ENCODE measurements at regions not wholly inside any gene's neighbourhood (a gene's known extent, or its start where the extent isn't known, plus 50 kb on each side); places are given as distances from the start of the nearest gene placed in this dataset.

GRCh38 chr13:107413005-107413404 lies 802.3 kb downstream of the LIG4 start:
- DNase-seq (ENCODE audit: low read depth in 3 of 3) = no peak

- DNase-seq (ENCODE audit: low read depth in 3 of 3) = no peak
Measured at GRCh38 chr13:107407074-107407473, 808.3 kb downstream of the LIG4 start.

GRCh38 chr13:107395927-107396662 lies 819.2 kb downstream of the LIG4 start:
- DNase-seq (ENCODE audit: low read depth in 3 of 3) = no peak

GRCh38 chr13:107392205-107392604 lies 823.1 kb downstream of the LIG4 start:
- no peak for DNase-seq (ENCODE audit: low read depth in 3 of 3)

GRCh38 chr13:107387525-107387924 lies 819.6 kb upstream of the ARGLU1 start:
- DNase-seq (ENCODE audit: low read depth in 3 of 3) = no peak

GRCh38 chr13:107379407-107380155 lies 811.6 kb upstream of the ARGLU1 start:
- no peak for DNase-seq (ENCODE audit: low read depth in 3 of 3)

- DNase-seq (ENCODE audit: low read depth in 3 of 3) = no peak
Measured at GRCh38 chr13:107376341-107377125, 808.6 kb upstream of the ARGLU1 start.

GRCh38 chr13:107375701-107376340 lies 807.9 kb upstream of the ARGLU1 start:
- no peak for DNase-seq (ENCODE audit: low read depth in 3 of 3)

- DNase-seq (ENCODE audit: low read depth in 3 of 3) = no peak
Measured at GRCh38 chr13:107374038-107374437, 806.1 kb upstream of the ARGLU1 start.

- no peak for DNase-seq (ENCODE audit: low read depth in 3 of 3)
Measured at GRCh38 chr13:107373551-107373950, 805.6 kb upstream of the ARGLU1 start.

- no peak for DNase-seq (ENCODE audit: low read depth in 3 of 3)
Measured at GRCh38 chr13:107370015-107370785, 802.3 kb upstream of the ARGLU1 start.

- no peak for DNase-seq (ENCODE audit: low read depth in 3 of 3)
Measured at GRCh38 chr13:107367258-107367657, 799.3 kb upstream of the ARGLU1 start.

- no peak for DNase-seq (ENCODE audit: low read depth in 3 of 3)
Measured at GRCh38 chr13:107365466-107366215, 797.7 kb upstream of the ARGLU1 start.

- DNase-seq (ENCODE audit: low read depth in 3 of 3) = no peak
Measured at GRCh38 chr13:107364658-107365057, 796.7 kb upstream of the ARGLU1 start.

GRCh38 chr13:107361666-107362065 lies 793.7 kb upstream of the ARGLU1 start:
- no peak for DNase-seq (ENCODE audit: low read depth in 3 of 3)

- no peak for DNase-seq (ENCODE audit: low read depth in 3 of 3)
Measured at GRCh38 chr13:107360010-107360409, 792.1 kb upstream of the ARGLU1 start.

GRCh38 chr13:107358866-107359265 lies 790.9 kb upstream of the ARGLU1 start:
- DNase-seq (ENCODE audit: low read depth in 3 of 3) = no peak

GRCh38 chr13:107351305-107351704 lies 783.4 kb upstream of the ARGLU1 start:
- DNase-seq (ENCODE audit: low read depth in 3 of 3) = no peak

GRCh38 chr13:107348925-107349324 lies 781.0 kb upstream of the ARGLU1 start:
- DNase-seq (ENCODE audit: low read depth in 3 of 3) = no peak

- DNase-seq (ENCODE audit: low read depth in 3 of 3) = no peak
Measured at GRCh38 chr13:107348471-107348870, 780.5 kb upstream of the ARGLU1 start.
